Adrenal gland (tissue), 9 donors: ENCODE measurements at regions not wholly inside any gene's neighbourhood (a gene's known extent, or its start where the extent isn't known, plus 50 kb on each side); places are given as distances from the start of the nearest gene placed in this dataset.
"Not testable (repeated sequence)": the region's sequence is repeated elsewhere in the genome, so short reads cannot be mapped to it uniquely, and the experiment has no call there.

Experiments used
- DNase-seq, 7 donors: peaks; one replicate each; pipeline ENCODE4 v3.0.0-alpha.2; 2019 to 2020
- H3K27ac ChIP-seq, 5 donors: fragments of 200-600 bp; sonication (generic) in 4 of 5; 1 replicate in 3 of 5; 2 replicates in 2 of 5; pipeline versions ENCODE4 v1.5.1 to v1.8.0; 2016 to 2020; ENCODE audit warnings: mild to moderate bottlenecking in 1 of 5
- H3K27me3 ChIP-seq: fragments of 200-600 bp; 2 replicates; pipeline ENCODE4 v1.8.0; 2021
- H3K36me3 ChIP-seq, 2 donors: fragments of 200-600 bp; replicated peaks in 1 of 2; 1 replicate in 1 of 2; 2 replicates in 1 of 2; pipeline versions ENCODE4 v1.5.1 to v1.8.0; 2018 to 2022
- H3K4me1 ChIP-seq, 2 donors: fragments of 200-600 bp; replicated peaks in 1 of 2; 1 replicate in 1 of 2; 2 replicates in 1 of 2; pipeline versions ENCODE4 v1.5.1 to v1.8.0; 2018 to 2021
- H3K4me3 ChIP-seq, 4 donors: fragments of 200-600 bp; sonication (generic) in 3 of 4; one replicate each; pipeline ENCODE4 v1.5.1; 2016 to 2018
- H3K9me3 ChIP-seq, 3 donors: fragments of 200-600 bp; sonication (generic) in 1 of 3; replicated peaks in 1 of 3; 1 replicate in 2 of 3; 2 replicates in 1 of 3; pipeline versions ENCODE4 v1.5.1 to v1.8.0; 2016 to 2021
- POLR2A ChIP-seq, 2 donors: fragments of 450-650 bp; IDR thresholded peaks; one replicate each; pipeline ENCODE4 v1.6.1; 2017; ENCODE audit warnings: antibody characterized with exemption in 2 of 2, mild to moderate bottlenecking in 2 of 2, moderate library complexity in 1 of 2
- WGBS, 4 donors: extraction: QIAGEN DNeasy Blood & Tissue Kit in 2 of 4; methylation state at CpG; one replicate each; pipeline versions ENCODE4 v1.1.5 to v1.1.7; 2013 to 2017; 5-methylcytosine and 5-hydroxymethylcytosine counted together
- intact Hi-C, 2 donors: fragments of 100-400 bp; cut with DNase I; formaldehyde crosslinking; loops; one replicate each; pipeline versions ENCODE4 v1.14.1 to v1.15.0; 2022 to 2023
- TF ChIP-seq, protein P1 (sequence below), 6 experiments: fragments of 450-650 bp in 4 of 6; fragments of 200-600 bp in 2 of 6; sonication (generic) in 1 of 6; IDR thresholded peaks; 1 replicate in 5 of 6; 2 replicates in 1 of 6; pipeline versions ENCODE4 v1.5.1 to v1.8.0; 2016 to 2021; ENCODE audit warnings: antibody characterized with exemption in 6 of 6, mild to moderate bottlenecking in 2 of 6, moderate library complexity in 1 of 6
- donor health status: healthy with polysubstance abuse.
- donor health status: Bipolar disorder and iron deficiency.
- donor health status: DM: yes; HTN: yes; CAD: no.
- donor health status: DM: no; HTN: no; CAD: no.
- donor health status: DM: no; HTN: no; CAD: no.

DNA sequence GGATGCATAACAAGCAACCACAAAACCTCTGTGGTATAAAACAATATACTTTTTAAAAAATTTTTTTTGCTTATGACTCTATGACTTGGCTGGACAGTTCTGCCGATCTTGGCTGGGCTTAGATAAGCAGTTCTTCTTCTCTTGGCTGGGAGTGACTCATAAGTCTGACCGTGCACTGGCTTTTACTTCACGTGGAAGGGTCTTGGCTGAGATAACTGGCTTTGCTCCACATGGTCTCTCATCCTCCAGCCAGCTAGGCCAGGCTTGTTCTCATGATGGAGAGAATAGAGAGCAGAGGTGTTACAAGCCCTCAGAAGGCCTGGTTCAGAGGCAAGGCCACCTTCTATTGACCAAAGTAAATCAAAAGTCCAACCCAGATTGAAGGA lies 178.9 kb upstream of the SERPINE2 start:
- Histone ChIP-seq H3K27ac (no peak overlapping the region), H3K27me3 (no peaks in the 10 kb centered on the region), H3K4me1 (no peaks in the 10 kb centered on the region), H3K36me3 (no peaks in the 10 kb centered on the region), H3K4me3 (no peak overlapping the region), H3K9me3 (no peaks in the 10 kb centered on the region)
- WGBS, 4 donors: 10 to 41% (median 26%) methylated on average over 3 of the region's 3 CpGs
- intact Hi-C loops: no loop called here
- TF ChIP-seq POLR2A (IDR thresholded peaks at IDR 0.05): no peak
- TF ChIP-seq, protein P1, sequence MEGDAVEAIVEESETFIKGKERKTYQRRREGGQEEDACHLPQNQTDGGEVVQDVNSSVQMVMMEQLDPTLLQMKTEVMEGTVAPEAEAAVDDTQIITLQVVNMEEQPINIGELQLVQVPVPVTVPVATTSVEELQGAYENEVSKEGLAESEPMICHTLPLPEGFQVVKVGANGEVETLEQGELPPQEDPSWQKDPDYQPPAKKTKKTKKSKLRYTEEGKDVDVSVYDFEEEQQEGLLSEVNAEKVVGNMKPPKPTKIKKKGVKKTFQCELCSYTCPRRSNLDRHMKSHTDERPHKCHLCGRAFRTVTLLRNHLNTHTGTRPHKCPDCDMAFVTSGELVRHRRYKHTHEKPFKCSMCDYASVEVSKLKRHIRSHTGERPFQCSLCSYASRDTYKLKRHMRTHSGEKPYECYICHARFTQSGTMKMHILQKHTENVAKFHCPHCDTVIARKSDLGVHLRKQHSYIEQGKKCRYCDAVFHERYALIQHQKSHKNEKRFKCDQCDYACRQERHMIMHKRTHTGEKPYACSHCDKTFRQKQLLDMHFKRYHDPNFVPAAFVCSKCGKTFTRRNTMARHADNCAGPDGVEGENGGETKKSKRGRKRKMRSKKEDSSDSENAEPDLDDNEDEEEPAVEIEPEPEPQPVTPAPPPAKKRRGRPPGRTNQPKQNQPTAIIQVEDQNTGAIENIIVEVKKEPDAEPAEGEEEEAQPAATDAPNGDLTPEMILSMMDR (IDR thresholded peaks at IDR 0.05): no peak
- peak in 3 of 7 donors; percentile 26 to 38 (median 28) for DNase-seq

DNA sequence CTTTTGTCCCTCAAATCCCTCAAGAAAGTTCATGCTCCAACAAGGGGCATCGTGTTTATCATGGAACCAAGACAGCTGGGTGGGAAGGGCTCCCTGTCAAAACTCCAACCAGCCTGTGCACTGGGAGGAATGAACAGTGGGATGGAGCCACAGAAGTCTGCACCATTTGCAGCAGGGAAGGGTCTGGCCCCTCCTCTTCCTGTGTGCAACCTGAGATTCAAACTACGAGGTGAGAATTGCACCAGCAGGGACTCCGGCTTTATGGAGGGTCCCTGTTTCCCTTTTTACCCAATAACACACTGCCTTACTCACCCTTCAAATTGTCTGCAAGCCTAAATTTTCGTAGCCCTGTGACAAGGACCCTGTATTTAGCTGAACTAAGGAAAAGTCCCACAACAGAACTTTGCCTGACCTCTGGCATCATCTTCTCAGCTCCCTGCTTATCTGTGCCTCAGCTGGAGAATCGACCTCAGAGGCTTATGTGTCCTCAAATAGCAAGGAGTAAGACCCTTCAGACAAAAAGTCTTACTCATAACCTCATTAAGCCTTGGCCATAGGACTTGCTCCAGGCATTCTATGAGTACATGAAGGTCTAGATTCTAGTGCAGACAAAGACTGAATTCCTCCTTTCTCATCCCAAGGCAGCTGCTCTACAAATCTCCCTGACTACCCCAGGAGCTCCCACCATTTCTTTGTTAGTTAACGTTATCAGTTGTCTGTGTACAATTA lies 178.3 kb upstream of the SERPINE2 start:
- no peak for DNase-seq
- H3K36me3 ChIP-seq: no peaks in the 10 kb centered on the region
- no peak overlapping the region for H3K4me3 ChIP-seq
- H3K4me1 ChIP-seq: no peaks in the 10 kb centered on the region
- H3K27ac ChIP-seq: no peak overlapping the region
- H3K27me3 ChIP-seq: no peaks in the 10 kb centered on the region
- no peak for TF ChIP-seq POLR2A (IDR thresholded peaks at IDR 0.05)
- TF ChIP-seq, protein P1 (IDR thresholded peaks at IDR 0.05): no peak
- 65 to 76% (median 72%) methylated on average over 6 of the region's 6 CpGs for WGBS, 4 donors
- intact Hi-C loops: no loop called here
- H3K9me3 ChIP-seq: no peaks in the 10 kb centered on the region

DNA sequence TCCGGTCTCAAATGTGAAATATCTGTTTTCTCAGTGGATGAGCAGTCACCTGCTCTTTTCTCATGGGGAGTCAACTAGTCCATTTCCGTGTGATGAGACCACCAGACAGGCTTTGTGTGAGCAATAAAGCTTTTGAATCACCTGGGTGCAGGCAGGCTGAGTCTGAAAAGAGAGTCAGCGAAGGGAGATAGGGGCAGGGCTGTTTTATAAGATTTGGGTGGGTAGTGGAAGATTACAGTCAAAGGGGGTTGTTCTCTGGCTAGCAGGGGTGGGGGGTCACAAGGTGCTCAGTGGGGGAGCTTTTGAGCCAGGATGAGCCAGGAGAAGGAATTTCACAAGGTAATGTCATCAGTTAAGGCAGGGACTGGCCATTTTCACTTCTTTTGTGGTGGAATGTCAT lies 176.5 kb upstream of the SERPINE2 start:
- DNase-seq, H3K4me3 ChIP-seq, H3K27ac ChIP-seq, H3K4me1 ChIP-seq, H3K36me3 ChIP-seq, intact Hi-C loops, H3K27me3 ChIP-seq, H3K9me3 ChIP-seq: not testable (repeated sequence)
- WGBS, 4 donors: 76 to 92% (median 88%) methylated on average over 3 of the region's 3 CpGs

DNA sequence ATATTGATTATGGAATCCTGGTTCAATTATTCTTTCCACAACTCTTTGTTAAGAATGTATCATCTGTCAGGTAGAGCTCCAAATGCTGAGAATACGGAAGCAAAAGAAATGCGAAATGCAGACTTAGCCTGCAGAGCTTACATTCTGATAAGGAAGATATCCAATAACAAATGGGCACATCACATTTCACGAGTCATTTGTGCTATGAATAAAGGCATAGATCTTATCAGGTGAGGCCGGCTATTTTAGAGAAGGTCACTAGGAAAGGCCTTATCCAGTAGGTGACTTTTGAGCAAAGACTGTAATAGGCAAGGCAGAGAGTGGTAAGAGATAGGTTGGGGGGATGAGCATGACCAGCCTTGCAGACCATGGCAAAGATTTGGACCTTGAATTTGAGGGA lies 174.3 kb upstream of the SERPINE2 start:
- TF ChIP-seq POLR2A (IDR thresholded peaks at IDR 0.05): no peak
- TF ChIP-seq, protein P1 (IDR thresholded peaks at IDR 0.05): no peak
- 62 to 77% (median 63%) methylated on average over 4 of the region's 4 CpGs for WGBS, 4 donors
- no peak for DNase-seq
- no peak overlapping the region for H3K27ac ChIP-seq
- no peaks in the 10 kb centered on the region for H3K36me3 ChIP-seq
- no peaks in the 10 kb centered on the region for H3K4me1 ChIP-seq
- intact Hi-C loops: no loop called here
- H3K9me3 ChIP-seq: no peaks in the 10 kb centered on the region
- no peak overlapping the region for H3K4me3 ChIP-seq
- H3K27me3 ChIP-seq: no peaks in the 10 kb centered on the region

DNA sequence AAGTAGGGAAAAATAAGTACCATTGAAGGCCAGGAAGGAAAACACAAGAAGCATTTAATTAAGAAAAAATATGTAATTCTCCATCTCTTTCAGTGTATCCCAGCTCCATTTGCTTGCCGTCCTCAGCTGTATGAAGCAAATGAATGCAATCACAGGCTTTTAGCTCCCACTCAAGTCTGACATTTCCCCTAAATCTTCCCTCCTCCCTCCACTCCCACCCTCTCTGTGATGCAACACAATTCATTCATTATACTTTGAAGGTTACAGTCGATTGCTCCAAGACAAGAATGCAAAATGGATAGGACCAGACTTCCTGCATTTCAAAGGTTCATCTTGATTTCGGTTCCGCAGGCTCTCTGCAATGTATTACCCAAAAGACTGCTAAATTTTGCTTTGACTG lies 172.7 kb upstream of the SERPINE2 start:
- Histone ChIP-seq H3K4me3 (no peak overlapping the region), H3K4me1 (no peaks in the 10 kb centered on the region), H3K36me3 (no peaks in the 10 kb centered on the region), H3K9me3 (no peaks in the 10 kb centered on the region), H3K27ac (no peak overlapping the region), H3K27me3 (no peaks in the 10 kb centered on the region)
- 52 to 63% (median 59%) methylated on average over 4 of the region's 4 CpGs for WGBS, 4 donors
- TF ChIP-seq, protein P1 (IDR thresholded peaks at IDR 0.05): no peak
- TF ChIP-seq POLR2A (IDR thresholded peaks at IDR 0.05): no peak
- intact Hi-C loops: no loop called here
- no peak for DNase-seq
